HG03520 (cell line): ENCODE measurements at regions not wholly inside any gene's neighbourhood (a gene's known extent, or its start where the extent isn't known, plus 50 kb on each side); places are given as distances from the start of the nearest gene placed in this dataset.
"Not testable (repeated sequence)": the region's sequence is repeated elsewhere in the genome, so short reads cannot be mapped to it uniquely, and the experiment has no call there.

Source experiments
- ATAC-seq: cut with Tn5 transposase; IDR thresholded peaks from one replicate; pipeline ENCODE4 v1.9.1; 2021; ENCODE audit warnings: mild to moderate bottlenecking, moderate library complexity; ENCODE audit not compliant: unreplicated experiment

DNA sequence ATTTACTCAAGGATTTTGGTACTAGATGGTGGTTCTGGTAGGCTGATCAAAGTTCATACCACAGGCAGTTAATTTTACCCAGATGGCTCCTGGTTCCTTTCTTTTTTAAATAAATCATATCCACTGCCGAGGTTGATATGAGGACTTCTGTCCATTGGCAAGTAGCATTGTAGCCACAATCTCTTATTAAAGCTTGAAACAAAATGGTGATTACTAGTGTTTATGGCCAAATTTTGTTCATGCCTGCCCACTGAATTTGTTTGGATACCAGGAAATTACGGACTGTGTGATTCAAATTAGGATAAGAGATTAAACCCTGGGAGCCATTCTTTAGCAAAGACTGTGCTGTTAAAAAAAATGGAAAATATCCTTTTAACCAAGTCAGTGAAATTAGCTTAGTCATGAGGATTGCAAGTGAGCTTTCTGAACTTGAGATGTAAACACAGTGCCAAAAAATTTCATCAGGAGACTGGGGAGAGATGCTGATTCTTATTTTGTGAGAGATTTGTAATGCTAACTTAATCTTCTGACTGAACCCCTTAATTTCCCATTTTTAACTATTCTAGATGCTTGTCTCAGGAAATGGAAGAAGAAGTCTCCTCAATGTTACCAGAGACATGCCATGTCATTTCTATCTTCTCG is 893.5 kb upstream of the ADAMTS5 start:
- ATAC-seq: not testable (repeated sequence)

DNA sequence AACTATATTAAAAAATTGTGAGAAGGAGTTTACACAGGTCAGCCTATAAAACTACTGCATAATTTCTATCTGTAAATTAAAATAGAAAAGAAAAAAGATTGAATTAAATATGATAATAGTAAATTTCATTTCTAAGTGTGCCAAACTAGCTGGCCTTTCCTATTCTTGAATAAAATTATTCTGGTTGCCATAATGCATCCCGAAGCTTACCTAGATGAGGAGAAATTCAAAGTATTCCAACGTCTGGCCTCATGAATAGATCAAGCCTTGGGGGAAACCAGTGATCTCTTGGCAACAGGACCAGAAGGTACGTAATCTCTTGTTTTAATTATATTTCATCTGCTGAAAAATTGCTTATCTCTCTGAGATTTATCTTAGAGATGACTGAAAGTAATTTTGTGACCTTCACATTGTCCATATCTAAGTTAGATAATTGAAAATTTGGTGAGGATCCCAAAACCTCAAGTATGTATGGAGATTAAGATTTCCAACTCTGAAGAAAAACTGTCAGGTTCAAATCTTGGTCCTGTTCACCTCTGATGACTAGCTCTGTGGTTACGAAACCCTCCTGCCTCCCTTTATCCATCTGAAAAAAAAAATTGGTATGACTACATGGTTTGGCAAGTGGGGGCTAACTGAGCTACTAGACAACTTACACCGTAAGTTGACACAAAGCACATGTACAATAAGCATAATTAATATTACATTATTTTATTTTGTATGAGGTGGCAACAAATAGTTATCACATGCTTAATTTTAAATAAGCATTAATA is 891.4 kb upstream of the ADAMTS5 start:
- not testable (repeated sequence) for ATAC-seq

DNA sequence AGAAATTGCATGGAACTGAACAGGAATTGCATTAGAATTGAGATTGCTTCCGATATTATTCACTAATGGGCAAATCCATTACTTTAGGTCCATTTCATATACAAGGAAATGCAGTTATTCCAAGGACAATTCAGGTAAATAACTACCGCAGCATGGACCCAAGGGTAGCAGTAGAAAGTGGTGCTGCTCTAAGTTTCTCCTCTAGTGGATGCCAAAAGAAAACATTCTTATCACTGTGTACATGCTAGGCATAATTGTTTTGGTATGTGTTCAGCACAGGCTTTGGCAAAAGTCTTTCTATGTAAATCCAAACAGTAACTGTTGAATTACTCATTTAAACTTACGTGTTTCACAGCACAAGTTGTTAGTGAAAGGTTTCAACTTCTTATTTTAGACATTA is 890.1 kb upstream of the ADAMTS5 start:
- ATAC-seq: not testable (repeated sequence)

DNA sequence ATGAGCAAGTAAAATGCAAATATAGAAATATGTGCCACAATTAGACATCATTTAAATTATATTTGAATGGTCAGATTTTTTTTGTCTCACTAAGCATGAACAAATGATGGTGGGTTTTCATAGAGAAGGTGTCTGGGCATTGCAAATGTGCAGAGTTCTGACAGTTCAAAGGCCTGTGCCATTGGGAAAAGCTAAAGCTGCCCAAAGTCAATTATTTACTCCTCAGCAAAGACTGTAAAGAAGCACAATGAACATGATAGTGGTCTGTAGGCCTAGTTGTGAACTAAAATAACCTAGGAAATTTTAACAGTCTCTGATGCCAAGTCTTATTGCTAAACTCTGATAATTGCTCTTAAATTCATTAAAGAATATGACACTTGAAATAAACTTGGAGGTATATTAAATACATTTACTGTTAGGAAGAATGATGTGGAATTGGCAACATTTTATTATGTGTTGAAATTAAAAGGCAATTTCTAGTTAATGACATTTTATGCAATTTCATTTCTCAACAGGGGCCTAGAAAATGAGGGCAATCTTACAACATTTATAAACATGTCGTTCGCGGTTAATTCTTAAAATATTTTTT is 874.3 kb upstream of the ADAMTS5 start:
- no peak for ATAC-seq

DNA sequence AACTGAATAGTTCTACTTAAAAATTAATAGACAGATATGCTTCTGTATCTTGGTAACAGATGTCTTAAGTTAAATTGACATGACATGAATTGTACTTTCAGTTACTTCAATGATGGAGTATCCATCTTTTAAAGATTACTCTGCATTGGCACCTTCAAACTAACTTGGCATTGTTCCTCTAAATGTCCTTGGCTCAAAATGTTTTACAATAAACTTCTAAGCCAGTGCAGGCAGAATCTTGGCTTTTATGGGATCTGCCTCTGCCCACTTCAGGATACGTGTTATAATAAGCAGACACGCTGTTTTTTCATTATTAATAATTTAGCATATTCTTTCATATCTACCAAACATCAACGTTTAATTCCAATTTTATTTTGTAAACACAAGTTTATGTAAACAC is 873.4 kb upstream of the ADAMTS5 start:
- ATAC-seq: no peak

DNA sequence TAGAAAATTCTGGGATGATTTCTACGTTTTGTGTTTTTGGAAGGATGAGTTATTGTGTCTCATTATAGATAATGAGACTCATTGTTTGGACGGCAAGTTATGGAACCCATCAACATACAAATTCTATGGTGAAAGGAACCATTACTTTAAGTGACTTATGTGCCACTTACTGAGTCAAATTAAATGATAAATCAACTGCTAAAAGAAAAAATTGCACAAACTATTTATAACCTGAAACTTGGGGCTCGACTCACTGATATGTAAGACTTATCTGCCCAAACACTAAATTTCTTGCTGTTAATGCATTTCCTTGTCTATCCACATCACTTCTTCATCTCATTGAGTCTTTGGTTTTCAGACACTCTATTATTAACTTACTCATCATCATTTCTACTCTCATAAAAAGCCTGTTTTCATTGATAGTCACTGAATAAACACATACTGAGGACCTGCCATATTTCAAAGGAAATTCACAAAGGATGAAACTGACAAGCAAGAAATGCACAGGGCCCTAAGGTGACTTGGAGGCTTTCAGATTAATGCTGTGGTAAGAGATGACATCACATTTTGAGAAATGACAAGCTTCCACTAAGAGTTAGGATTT is 872.7 kb upstream of the ADAMTS5 start:
- ATAC-seq: no peak

DNA sequence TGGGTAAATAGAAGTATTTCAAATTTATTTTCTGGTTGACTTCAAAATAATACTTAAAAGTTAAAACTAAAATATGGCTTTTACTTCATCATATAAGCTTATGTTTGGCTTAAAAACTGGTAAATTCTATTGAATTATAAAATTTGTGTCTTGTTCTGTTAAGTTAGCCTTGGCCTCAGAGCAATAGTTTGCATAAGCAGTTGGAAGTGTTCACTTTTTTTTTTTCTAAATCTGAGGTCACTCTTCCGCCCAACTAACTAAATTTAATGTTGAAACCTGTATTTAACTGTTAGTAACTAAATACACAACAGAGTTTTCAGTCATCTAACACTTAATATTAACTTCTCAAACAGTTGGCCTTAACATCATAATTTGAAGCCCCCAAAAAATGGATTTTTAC is 871.7 kb upstream of the ADAMTS5 start:
- no peak for ATAC-seq

DNA sequence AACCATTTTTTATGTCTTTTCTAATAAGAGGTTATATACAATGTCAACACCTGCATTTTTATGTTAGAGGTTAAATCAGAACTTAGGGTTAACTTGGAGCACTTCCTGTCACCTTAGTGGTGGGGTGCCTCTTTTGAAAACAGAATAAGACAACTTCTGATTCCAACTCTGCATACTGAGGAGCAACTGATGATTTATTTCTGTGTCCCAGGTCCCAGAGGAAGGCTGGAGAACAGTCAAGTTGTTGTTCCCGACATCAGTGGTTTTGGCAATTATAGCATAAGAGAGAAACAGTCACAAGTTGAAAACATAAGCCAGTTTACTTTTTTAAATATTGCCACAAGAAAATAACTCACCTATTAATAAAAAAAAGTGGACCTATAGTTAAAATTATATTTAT is 871.0 kb upstream of the ADAMTS5 start:
- no peak for ATAC-seq

DNA sequence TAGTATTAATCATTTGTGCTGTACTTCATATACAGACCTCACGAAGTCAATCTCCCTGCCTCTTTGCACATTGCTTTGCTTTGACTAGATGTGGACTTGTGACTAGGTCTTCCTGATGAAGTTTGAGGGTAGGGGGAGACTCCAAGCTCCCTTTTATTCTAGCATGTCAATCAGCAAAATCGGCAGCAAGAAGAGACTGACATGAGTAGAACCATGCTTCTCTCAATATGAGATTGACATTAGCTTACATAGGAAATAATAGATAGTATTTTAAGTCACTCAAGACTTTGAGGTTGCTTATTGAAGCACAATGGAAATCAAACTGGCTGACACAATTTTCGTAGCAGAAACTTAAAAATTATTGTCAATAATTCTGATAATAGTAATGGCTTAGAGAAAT is 866.4 kb upstream of the ADAMTS5 start:
- no peak for ATAC-seq

DNA sequence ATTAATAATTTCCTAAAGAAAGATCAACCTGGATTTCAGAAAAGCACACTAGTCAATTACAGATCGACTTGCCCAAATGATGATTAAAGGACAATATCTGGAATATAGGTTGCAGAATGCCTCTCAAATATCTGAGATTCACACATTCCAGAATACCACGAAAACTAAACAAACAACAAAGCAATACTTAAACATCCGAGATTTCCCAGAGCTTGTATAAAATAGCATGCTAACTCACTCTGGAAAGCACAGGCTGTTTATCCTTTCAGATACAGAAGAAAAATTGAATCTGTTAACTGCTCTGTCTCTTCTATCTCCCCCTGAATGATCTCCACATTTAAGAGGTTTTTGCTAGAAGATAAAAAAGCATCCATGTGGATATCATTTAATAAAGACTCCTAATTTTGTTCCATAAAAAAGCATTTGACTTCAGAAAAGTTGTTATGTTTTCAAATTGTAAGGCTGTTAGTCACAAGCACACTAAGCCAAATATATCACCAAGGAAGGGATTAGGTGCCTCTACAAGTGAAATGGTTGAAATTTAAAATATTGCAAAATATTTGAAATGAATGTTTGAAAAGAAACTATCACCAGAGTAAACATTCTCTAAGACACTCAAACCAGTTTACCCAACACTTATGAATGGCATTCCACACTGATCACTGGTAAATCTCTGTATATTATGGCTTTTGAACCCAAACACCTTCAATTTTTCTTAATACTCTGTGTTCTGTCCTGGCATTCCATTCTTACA is 865.1 kb upstream of the ADAMTS5 start:
- no peak for ATAC-seq

DNA sequence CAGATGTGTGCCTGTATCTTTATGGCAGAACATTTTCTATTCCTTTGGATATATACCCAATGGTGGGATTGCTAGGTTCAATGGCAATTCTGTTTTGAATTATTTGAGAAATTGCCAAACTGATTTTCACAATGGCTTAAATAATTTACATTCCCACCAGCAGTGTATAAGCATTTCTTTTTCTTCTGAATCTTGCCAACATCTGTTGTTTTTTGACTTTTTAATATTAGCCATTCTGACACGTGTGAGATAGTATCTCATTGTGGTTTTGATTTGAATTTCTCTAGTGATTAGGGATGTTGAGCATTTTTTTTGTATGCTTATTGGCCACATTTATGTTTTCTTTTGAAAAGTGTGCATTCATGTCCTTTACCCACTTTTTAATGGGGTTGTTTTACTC is 864.3 kb upstream of the ADAMTS5 start:
- no peak for ATAC-seq

DNA sequence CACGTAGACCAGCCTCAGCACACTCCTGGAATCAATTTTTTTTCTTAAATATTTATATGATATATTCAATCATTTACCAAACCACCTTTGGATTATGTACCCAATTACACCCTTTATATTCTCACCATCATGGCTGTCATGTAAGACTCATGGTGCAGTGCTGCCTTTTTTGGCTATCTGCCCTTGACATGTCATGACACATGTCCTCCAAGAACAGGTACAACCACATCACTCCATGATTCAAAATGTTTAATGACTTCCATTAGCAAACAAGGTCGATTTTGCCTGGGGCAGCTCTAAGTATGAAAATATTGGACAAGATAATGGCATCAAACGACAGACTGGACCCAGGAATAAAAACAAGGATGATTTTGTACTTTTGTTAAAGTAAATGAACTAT is 861.1 kb upstream of the ADAMTS5 start:
- ATAC-seq: no peak

DNA sequence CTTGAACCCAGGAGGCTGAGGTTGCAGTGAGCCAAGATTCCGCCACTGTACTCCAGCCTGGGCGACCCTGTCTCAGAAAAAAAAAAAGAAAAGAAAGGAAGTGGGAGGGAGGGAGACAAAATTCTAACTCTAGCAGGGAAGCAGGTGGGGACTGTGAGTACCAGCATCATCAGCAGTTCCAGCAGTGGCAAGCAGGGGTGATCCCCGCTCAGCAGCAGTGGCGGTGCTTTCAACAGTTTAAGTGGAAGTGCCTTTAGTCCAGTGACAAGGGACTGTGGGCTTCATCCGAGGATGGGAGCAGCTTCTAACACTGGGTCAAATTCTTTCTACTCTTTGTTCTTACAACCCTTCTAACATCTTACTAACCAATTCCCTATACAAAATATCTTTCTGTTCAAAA is 858.1 kb upstream of the ADAMTS5 start:
- ATAC-seq: no peak

DNA sequence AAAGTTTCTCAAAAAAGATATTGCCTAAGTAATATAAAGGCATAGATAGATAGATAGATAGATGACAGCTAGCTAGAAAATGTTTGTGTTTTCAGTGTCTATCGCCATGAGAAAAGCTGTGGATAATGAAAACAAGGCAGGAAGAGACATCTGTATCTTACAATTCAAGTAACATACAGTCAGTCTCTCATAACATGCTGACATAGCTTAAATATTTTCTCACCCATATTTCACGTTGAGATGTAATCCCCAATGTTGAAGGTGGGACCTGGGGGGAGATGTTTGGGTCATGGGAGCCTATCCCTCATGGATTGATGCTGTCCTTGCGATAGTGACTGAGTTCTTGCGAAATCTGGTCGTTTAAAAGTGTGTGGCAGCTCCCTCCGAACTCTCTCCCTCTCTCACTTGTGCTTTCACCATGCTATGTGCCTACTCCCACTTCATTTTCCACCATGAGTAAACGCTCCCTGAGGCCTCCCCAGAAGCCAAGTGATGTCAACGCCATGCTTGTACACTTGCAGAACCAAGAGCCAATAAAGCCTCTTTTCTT is 856.8 kb upstream of the ADAMTS5 start:
- ATAC-seq: no peak

DNA sequence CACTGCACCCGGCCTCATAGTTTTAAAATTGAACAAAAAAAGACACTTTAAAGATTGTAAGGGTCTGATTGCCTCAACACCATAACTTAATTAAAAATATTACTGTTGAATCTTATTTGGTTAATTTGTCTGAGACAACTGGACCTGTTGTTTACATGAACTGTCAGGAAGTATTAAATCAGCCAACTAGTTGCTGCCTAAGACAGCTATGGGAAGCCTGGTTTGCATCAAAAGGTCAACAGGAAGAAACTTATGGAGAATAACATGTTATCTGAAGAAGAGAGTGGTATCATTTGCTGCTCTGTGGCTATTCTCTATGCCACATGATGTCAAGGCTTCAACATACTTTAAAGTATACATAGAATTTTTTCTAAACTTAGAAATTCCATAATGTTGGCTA is 853.5 kb upstream of the ADAMTS5 start:
- no peak for ATAC-seq

DNA sequence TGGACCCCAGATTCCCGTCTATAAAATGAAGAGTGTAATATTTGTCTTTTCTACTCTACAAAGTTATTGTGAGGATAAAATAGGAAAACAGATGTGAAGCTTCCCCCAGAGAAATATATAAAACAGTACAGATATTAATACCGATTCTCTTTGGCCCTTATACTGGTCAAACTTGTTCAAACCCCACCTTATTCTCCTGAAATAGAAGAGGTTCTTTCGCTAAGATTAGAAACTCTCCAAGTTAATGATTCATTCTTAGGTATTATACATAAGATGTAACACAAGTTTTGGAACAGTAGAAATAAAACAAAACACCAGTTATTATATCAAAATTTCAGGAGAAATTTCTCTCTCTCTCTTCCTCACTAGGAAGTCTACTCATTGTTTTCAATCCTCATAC is 852.4 kb upstream of the ADAMTS5 start:
- no peak for ATAC-seq

DNA sequence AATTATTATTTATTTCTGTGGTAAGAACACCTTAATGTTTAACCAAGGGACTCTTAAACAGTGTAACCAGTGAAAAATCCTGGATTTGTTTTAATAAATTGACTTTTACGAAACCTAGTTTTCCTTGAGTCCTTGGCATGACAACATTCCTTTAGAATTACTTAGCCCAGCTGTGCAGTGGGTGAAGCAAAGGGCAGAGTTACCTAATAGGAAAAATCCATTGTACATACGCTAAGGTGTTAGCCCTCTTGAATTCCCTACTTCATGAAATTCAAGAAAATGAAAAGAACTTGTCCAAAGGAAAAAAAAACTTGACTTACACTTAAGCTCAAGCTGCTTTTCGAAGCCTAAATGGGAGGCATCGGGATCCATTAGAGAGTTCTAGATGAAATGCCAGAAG is 852.0 kb upstream of the ADAMTS5 start:
- no peak for ATAC-seq

DNA sequence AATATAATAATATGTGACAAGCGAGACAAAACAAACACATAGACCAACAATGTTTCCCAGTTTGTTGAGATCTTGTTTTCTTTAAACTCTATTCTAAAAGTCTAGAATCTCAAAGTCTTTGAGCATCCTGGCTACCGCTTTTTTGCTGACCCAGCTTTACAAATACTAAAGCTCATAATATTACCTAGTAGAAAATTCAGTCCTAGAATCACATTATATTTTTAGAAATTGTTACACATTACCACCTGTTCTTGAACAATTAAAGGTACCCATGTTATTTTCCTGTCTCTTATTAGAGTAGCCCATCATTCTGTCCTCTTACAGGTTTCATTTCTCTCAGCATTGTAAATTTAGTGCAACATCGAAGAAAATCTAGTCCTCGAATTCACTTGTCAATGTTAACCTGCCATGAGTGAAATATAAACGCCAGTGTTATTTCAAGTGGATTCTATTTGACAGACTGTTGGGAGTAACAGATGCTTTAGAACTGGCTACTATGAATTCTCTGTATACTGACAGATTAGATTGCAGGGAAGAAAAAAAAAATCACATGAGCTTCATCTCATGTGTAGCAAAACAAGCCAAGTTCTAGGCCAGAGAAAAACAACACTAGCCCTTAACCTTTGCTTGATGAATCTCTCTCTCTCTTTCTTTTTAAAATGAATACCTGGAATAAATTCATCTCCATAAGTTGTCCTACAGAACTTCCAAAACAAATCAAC is 851.2 kb upstream of the ADAMTS5 start:
- ATAC-seq: no peak

DNA sequence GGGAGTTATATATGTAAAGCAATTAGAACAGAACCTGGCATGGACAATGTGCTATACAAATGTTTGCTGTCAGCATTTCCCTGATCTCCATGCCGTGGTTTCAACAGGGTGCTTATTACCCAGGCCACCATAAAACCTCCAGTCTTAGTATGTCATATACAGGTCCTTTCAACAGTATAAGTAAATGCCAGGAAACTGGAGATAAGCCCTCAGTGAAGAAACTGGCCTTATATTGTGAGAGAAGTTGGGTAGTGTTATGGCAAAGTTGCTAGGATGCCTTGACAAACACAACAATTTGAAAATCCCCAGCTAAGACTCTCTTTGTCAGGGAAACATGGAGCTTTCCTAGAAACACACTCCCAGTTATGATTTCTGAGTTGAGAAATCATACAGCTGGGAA is 850.2 kb upstream of the ADAMTS5 start:
- ATAC-seq: no peak

DNA sequence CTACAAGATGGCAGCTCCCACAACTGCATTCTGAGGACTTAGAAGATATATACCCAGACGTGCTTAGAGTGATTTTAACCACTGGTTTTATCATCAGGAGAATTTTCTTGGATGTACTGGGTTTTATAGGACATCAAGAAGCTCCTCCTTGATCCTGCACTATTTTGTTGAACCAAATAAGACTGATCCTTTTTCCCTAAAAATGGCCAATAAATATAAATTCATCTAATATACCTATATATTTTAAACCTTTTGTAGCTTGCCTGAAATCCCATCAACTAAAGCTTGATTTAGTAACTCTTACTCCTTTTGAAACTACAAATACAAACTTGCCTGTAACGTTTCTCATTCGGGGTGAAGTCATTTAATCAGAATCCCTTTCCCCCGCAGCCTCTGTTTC is 849.4 kb upstream of the ADAMTS5 start:
- no peak for ATAC-seq
